ENCODE measurements at regions not wholly inside any gene's neighbourhood (a gene's known extent, or its start where the extent isn't known, plus 50 kb on each side); places are given as distances from the start of the nearest gene placed in this dataset.

- H3K36me3 ChIP-seq (ENCODE audit: control insufficient read depth, insufficient read depth, low read length): no peaks in the 10 kb centered on the region
- peak; percentile 48 for DNase-seq
- no peaks in the 10 kb centered on the region for H3K27me3 ChIP-seq (ENCODE audit: control insufficient read depth, insufficient read depth, low read length)
- H3K4me2 ChIP-seq (ENCODE audit: low read depth, low read length): no peak overlapping the region
- H3K18ac ChIP-seq (ENCODE audit: low read depth, low read length): no peak overlapping the region
- no peak overlapping the region for H4K8ac ChIP-seq (ENCODE audit: low read depth in 2 of 2, low read length in 2 of 2)
- H3K9me1 ChIP-seq (ENCODE audit: insufficient read depth, low read length): no peaks in the 10 kb centered on the region
- no peak overlapping the region for H4K5ac ChIP-seq (ENCODE audit: low read depth, low read length)
- H2BK5ac ChIP-seq (ENCODE audit: low read depth, low read length, poor library complexity, severe bottlenecking): no peak overlapping the region
- H3K27ac ChIP-seq (ENCODE audit: insufficient read depth, low read length): no peak overlapping the region
- H4K91ac ChIP-seq (ENCODE audit: insufficient read depth, low read depth, low read length): no peak overlapping the region
- TF ChIP-seq CTCF (conservative IDR thresholded peaks at IDR 0.05; ENCODE audit: low read depth, low read length) (peak; percentile 61), ELK1 (IDR thresholded peaks at IDR 0.05; ENCODE audit: borderline replicate concordance, low read depth, low read length) (no peak), RCOR1 (IDR thresholded peaks at IDR 0.05; ENCODE audit: insufficient replicate concordance, low read length) (no peak), RAD21 (IDR thresholded peaks at IDR 0.05; ENCODE audit: low read length) (peak; percentile 59), SMC3 (IDR thresholded peaks at IDR 0.05; ENCODE audit: low read depth, low read length) (peak; percentile 56)
- ChIA-PET CTCF (interaction anchor here (0.6 to 2.2 kb wide), 4 partner anchors 11 to 213 kb away, joined by 3 to 8 read pairs (median 3); no protein-coding TSS in a partner anchor), POLR2A (ENCODE audit: unreplicated experiment) (no interaction called here)
- no peaks in the 10 kb centered on the region for H3K79me1 ChIP-seq (ENCODE audit: low read depth in 1 of 2, low read length in 2 of 2)
- no TSS peak for BruUV-seq (replicated peaks)
- H2BK15ac ChIP-seq (ENCODE audit: low read depth, low read length): no peak overlapping the region
- no peak overlapping the region for H3K23ac ChIP-seq (ENCODE audit: low read depth, low read length)
- H3K4me3 ChIP-seq (ENCODE audit: insufficient read depth, low read depth, low read length): no peak overlapping the region
- no peak overlapping the region for H2AK9ac ChIP-seq (replicated peaks; ENCODE audit: low read depth, low read length, poor library complexity)
- no peaks in the 10 kb centered on the region for H3K4me1 ChIP-seq (ENCODE audit: control insufficient read depth, insufficient read depth, low read length)
- intact Hi-C loops (cut with micrococcal nuclease) (loop anchor here (1.0 kb wide), 1 partner anchor 578 kb away; no protein-coding TSS in a partner anchor), dilution Hi-C loops (cut with HindIII; ENCODE audit: low sequenced_read_pairs, unreplicated experiment) (no loop called here), in situ Hi-C loops (cut with MboI; ENCODE audit: low sequenced_read_pairs) (no loop called here)
- H3K4ac ChIP-seq (ENCODE audit: low read depth, low read length): no peak overlapping the region
- no peak overlapping the region for H2AK5ac ChIP-seq (ENCODE audit: low read depth, low read length)
- no peaks in the 10 kb centered on the region for H3K9me3 ChIP-seq (ENCODE audit: control insufficient read depth, insufficient read depth, low read length)
- H2BK20ac ChIP-seq (ENCODE audit: low read depth, low read length): no peak overlapping the region
- no peaks in the 10 kb centered on the region for H4K20me1 ChIP-seq (ENCODE audit: insufficient read depth, low read length)
- H3K14ac ChIP-seq (replicated peaks; ENCODE audit: low read depth, low read length): no peak overlapping the region
- no peak overlapping the region for H2AFZ ChIP-seq (replicated peaks; ENCODE audit: low read length, poor library complexity)
- peak; percentile 57 for ATAC-seq (ENCODE audit: low read depth)
- no peak overlapping the region for H3K9ac ChIP-seq (ENCODE audit: low read depth, low read length)
- no peak overlapping the region for H3K56ac ChIP-seq (ENCODE audit: extremely low read depth, insufficient read depth, low read length)
- no peak overlapping the region for H2BK120ac ChIP-seq (ENCODE audit: low read depth, low read length)
- 0% methylated on average over 1 of the region's 2 CpGs; no CpG with 5 or more reads in 1 of the 2 experiments for WGBS, 2 experiments (ENCODE audit: extremely low coverage in 2 of 2, insufficient read length in 1 of 2)
Measured at GRCh38 chr21:23936224-23936623, 1671.1 kb downstream of the MRPL39 start.

Measured in IMR-90 (cell line).